ENCODE measurements at regions not wholly inside any gene's neighbourhood (a gene's known extent, or its start where the extent isn't known, plus 50 kb on each side); places are given as distances from the start of the nearest gene placed in this dataset.

- Histone ChIP-seq H3K4me2 (ENCODE audit: low read length) (no peak overlapping the region), H3K27me3 (ENCODE audit: insufficient read depth, low read length) (no peaks in the 10 kb centered on the region), H3K36me3 (ENCODE audit: insufficient read depth, low read length) (no peaks in the 10 kb centered on the region), H2AFZ (ENCODE audit: low read depth, low read length) (no peak overlapping the region), H3K79me2 (ENCODE audit: insufficient read depth, low read length) (no peaks in the 10 kb centered on the region), H3K9ac (ENCODE audit: low read length) (no peak overlapping the region), H4K20me1 (ENCODE audit: insufficient read depth, low read length) (no peaks in the 10 kb centered on the region), H3K4me3 (ENCODE audit: insufficient read depth, low read depth, low read length) (no peak overlapping the region), H3K9me3 (ENCODE audit: insufficient read depth, low read depth, low read length) (no peaks in the 10 kb centered on the region), H3K27ac (ENCODE audit: low read depth, low read length) (no peak overlapping the region), H3K4me1 (ENCODE audit: insufficient read depth, low read length) (peaks cover 11% of the 10 kb centered on the region)
- no peak for FAIRE-seq
- H3K9me3 Mint-ChIP-seq (ENCODE audit: unreplicated experiment), result peaks cover 1% of the 10 kb centered on the region
- H3K27ac Mint-ChIP-seq (ENCODE audit: unreplicated experiment), result no peak overlapping the region
- TF ChIP-seq EZH2 (IDR thresholded peaks at IDR 0.05; ENCODE audit: insufficient read depth, low read length) (no peak), CTCF (IDR thresholded peaks at IDR 0.05; ENCODE audit: insufficient read depth, low read depth, low read length) (no peak)
- no peaks in the 10 kb centered on the region for H3K27me3 Mint-ChIP-seq (ENCODE audit: low read depth, unreplicated experiment)
- H3K36me3 Mint-ChIP-seq (ENCODE audit: low read depth, unreplicated experiment), result no peaks in the 10 kb centered on the region
- no peak for DNase-seq (ENCODE audit: low read depth)
- peaks cover 4% of the 10 kb centered on the region for H3K4me1 Mint-ChIP-seq (ENCODE audit: low read depth, unreplicated experiment)
- no peak overlapping the region for H3K4me3 Mint-ChIP-seq (ENCODE audit: unreplicated experiment)
Measured at GRCh38 chr5:98460536-98460935, 312.9 kb upstream of the RGMB start.

- no peak overlapping the region for H2AFZ ChIP-seq (ENCODE audit: low read depth, low read length)
- peaks cover 8% of the 10 kb centered on the region for H3K4me1 ChIP-seq (ENCODE audit: insufficient read depth, low read length)
- no peaks in the 10 kb centered on the region for H3K79me2 ChIP-seq (ENCODE audit: insufficient read depth, low read length)
- H3K9me3 ChIP-seq (ENCODE audit: insufficient read depth, low read depth, low read length), result no peaks in the 10 kb centered on the region
- Mint-ChIP-seq H3K27ac (ENCODE audit: unreplicated experiment) (no peak overlapping the region), H3K4me1 (ENCODE audit: low read depth, unreplicated experiment) (no peaks in the 10 kb centered on the region), H3K36me3 (ENCODE audit: low read depth, unreplicated experiment) (no peaks in the 10 kb centered on the region), H3K9me3 (ENCODE audit: unreplicated experiment) (peaks cover 1% of the 10 kb centered on the region), H3K27me3 (ENCODE audit: low read depth, unreplicated experiment) (no peaks in the 10 kb centered on the region), H3K4me3 (ENCODE audit: unreplicated experiment) (no peak overlapping the region)
- H3K27ac ChIP-seq (ENCODE audit: low read depth, low read length), result no peak overlapping the region
- H3K4me2 ChIP-seq (ENCODE audit: low read length), result no peak overlapping the region
- no peak overlapping the region for H3K4me3 ChIP-seq (ENCODE audit: insufficient read depth, low read depth, low read length)
- H3K9ac ChIP-seq (ENCODE audit: low read length), result no peak overlapping the region
- no peaks in the 10 kb centered on the region for H3K36me3 ChIP-seq (ENCODE audit: insufficient read depth, low read length)
- no peaks in the 10 kb centered on the region for H4K20me1 ChIP-seq (ENCODE audit: insufficient read depth, low read length)
- DNase-seq (ENCODE audit: low read depth), result no peak
- TF ChIP-seq EZH2 (IDR thresholded peaks at IDR 0.05; ENCODE audit: insufficient read depth, low read length), result no peak
- FAIRE-seq, result no peak
- no peaks in the 10 kb centered on the region for H3K27me3 ChIP-seq (ENCODE audit: insufficient read depth, low read length)
Measured at GRCh38 chr5:98461485-98461884, 312.0 kb upstream of the RGMB start.

- Histone ChIP-seq H3K4me1 (ENCODE audit: insufficient read depth, low read length) (peaks cover 5% of the 10 kb centered on the region), H3K9ac (ENCODE audit: low read length) (no peak overlapping the region), H2AFZ (ENCODE audit: low read depth, low read length) (no peak overlapping the region), H3K4me3 (ENCODE audit: insufficient read depth, low read depth, low read length) (no peak overlapping the region), H3K27me3 (ENCODE audit: insufficient read depth, low read length) (no peaks in the 10 kb centered on the region), H3K27ac (ENCODE audit: low read depth, low read length) (no peak overlapping the region), H3K36me3 (ENCODE audit: insufficient read depth, low read length) (no peaks in the 10 kb centered on the region), H4K20me1 (ENCODE audit: insufficient read depth, low read length) (no peaks in the 10 kb centered on the region), H3K4me2 (ENCODE audit: low read length) (no peak overlapping the region), H3K79me2 (ENCODE audit: insufficient read depth, low read length) (no peaks in the 10 kb centered on the region), H3K9me3 (ENCODE audit: insufficient read depth, low read depth, low read length) (no peaks in the 10 kb centered on the region)
- TF ChIP-seq CTCF (IDR thresholded peaks at IDR 0.05; ENCODE audit: insufficient read depth, low read depth, low read length) (no peak), EZH2 (IDR thresholded peaks at IDR 0.05; ENCODE audit: insufficient read depth, low read length) (no peak)
- no peak overlapping the region for H3K27ac Mint-ChIP-seq (ENCODE audit: unreplicated experiment)
- DNase-seq (ENCODE audit: low read depth) (no peak), FAIRE-seq (no peak)
- no peaks in the 10 kb centered on the region for H3K9me3 Mint-ChIP-seq (ENCODE audit: unreplicated experiment)
- peaks cover 2% of the 10 kb centered on the region for H3K36me3 Mint-ChIP-seq (ENCODE audit: low read depth, unreplicated experiment)
- H3K27me3 Mint-ChIP-seq (ENCODE audit: low read depth, unreplicated experiment), result no peaks in the 10 kb centered on the region
- H3K4me3 Mint-ChIP-seq (ENCODE audit: unreplicated experiment), result no peak overlapping the region
- H3K4me1 Mint-ChIP-seq (ENCODE audit: low read depth, unreplicated experiment), result peaks cover 6% of the 10 kb centered on the region
Measured at GRCh38 chr5:98463222-98463621, 310.2 kb upstream of the RGMB start.
